Fibroblast of peridontal ligament (primary cell): ENCODE measurements at regions not wholly inside any gene's neighbourhood (a gene's known extent, or its start where the extent isn't known, plus 50 kb on each side); places are given as distances from the start of the nearest gene placed in this dataset.
A peak's percentile ranks its signal among the peaks of the same experiment; 100 is the strongest.

Source experiments
- DNase-seq: peaks from one replicate; pipeline ENCODE4 v3.0.0-alpha.2; 2010; ENCODE audit errors: extremely low read depth

DNA sequence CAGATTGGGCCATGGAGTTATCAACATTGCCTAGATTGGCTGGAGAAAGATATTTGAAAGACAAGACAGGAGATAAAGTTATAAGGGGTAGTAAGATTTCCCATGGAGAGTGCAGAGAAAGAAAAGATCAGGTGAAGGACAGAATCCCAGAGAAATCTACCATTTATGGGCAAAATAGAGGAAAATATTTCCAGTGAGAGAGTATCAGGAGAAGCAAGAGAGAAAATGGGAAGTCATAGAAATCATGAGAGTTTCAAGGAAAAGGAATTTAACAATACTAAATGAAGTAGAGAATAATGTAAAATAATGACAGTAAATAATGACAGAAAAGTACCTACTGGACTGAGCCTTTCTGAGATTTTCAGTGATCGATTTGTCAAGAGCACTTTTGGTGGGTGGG, 447.6 kb upstream of the CHST9 start:
- no peak for DNase-seq

DNA sequence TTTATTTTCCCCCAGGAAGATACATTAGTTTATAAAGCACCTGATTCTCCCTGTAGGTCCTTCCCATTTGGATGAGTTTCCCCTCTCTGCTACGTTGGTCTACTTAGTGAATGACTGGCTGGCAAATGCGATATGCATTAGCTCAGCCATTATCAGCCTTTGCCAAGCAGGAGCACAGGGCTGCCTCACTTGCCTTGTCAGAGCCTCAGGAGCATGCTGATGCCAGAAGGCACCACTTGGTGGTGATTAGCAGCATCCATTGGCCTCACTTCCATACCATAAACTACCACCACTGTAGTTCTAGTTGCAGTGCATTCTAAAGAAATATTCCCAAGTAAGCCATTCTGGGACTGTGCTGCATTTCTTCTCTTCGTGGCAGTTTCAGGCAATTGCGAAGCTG, 442.8 kb upstream of the CHST9 start:
- no peak for DNase-seq

DNA sequence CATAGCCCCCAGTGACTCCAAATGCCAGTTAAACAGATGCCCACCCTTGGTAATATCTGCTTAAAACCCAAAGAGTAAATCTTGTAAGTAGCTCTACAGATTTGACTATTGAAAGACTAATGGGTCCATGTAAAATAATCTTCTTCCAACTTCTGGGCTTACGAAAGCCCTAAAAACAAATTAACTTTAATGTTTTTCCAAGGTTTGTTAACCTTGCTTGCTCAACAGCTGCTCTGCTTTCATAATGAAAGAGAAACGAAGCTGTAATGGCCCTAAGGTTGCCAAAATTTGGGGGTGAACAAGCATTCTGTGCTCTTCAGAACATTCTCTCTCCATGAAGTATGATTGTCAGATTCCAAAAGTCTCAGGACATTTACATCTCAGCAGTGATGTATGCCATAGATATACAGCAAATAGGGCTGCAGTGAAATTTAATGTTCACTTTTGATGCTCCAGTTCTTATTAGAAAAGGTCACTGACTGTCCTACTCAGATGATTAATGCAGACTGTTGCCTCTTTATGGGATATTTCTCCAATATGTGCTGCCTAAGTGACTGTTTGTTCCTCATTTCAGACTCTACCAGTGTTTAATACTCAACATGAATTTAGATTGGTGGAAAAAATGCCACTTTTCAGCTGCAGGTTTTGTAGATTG, 436.3 kb upstream of the CHST9 start:
- no peak for DNase-seq

DNA sequence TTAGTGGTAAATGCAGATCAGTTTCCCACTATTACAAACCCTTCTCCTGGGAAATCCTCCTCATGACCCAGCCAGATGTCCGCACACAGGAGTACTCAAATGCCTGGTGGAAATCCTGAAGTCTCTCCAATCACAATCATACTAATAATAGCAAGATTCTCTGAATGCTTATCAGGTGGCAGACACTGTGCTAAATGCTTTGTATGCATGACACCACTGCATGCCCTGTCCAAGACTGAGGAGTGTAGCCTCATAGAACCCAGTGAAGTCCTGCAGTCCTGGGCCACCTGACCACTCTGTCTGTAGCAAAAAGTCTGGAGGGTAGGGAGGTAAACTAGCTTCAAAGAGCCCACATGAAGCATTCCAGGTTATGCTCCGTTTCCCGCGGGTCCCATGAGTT, 434.8 kb upstream of the CHST9 start:
- DNase-seq: no peak

DNA sequence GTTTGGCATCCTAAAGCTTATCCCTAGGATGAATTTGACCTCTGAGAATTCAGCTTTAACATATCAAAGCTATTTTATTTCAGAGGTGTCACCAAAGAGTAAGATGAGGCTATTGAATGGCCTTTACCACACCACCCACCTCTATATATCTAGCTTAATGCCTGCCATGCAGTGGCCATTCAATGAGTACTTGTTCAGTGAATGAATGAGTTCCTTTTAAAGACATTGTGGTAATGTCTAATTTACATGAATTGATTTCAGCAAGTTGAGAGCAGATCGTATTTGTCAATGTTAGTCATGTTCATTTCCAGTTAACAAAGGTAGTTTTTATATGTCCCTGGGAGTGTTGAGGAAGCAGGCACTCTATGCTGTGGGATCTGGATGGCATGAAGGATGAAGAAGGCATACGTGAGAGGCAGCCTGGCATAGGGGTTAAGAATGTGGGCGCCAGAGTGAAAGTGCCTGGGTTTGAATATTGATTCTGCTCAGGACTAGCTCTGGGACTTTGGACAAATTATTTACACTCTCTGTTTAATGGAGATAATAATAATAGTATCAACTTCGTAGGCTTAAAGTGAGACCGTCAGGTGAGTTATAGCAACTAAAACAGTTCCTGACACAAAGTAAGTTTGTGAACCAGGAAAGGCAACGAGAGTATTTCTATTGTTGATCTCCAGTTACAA, 434.1 kb upstream of the CHST9 start:
- no peak for DNase-seq

DNA sequence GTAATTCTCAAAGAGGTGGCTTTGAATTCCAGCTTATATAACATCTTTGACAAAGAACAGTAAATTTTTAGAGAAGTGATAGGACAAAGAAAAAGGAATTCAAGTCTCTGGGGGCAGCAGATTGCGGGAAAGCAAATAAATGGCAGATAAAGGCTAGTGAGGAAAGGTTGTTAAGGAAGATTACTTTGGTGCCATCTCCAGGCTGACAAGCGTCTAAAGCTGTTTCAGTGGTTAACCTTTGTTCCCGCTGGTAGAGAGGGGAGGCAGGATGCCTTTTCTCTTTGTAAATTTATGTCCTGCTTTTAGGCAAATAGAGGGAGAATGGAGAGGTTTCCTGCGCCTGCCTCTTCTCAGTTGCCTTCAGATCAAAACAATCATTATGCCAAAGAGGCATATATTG, 431.2 kb upstream of the CHST9 start:
- DNase-seq: no peak

DNA sequence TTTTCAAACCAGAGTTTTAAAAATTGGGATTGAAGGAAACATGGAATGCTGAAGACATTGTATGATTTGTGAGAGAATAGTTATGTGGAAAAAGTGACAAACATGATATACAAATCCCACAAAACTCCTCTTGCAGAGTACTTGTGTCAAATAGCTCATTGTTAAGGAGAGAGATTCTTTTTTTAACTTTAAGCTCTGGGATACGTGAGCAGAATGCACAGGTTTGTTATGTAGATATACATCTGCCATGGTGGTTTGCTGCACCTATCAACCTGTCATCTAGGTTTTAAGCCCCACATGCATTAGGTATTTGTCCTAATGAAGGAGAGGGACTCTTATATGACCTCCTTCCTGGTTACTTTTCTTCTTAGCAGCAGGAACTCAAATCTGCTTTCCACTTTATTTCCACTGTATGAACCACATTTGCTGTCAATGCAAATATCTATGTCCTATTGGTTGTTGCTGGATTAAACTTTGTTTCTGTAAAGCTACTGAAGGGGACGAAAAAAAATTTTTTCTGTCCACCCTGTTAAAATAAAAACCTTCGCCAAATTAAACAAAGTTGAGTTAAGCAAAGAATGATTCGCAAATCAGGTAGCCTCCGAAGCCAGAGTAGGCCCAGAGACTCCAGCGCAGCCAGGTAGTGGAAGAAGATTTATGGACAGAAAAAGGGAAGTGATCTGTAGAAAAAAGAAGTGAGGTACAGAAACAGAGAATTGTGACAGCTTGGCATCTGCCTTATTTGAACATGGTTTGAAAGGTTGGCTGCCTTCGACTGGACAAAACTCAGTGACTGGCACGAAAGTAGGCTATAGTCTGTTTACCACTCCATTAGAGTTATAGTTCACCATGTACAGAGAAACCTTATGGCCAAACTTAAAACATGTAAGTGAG, 430.1 kb upstream of the CHST9 start:
- no peak for DNase-seq

DNA sequence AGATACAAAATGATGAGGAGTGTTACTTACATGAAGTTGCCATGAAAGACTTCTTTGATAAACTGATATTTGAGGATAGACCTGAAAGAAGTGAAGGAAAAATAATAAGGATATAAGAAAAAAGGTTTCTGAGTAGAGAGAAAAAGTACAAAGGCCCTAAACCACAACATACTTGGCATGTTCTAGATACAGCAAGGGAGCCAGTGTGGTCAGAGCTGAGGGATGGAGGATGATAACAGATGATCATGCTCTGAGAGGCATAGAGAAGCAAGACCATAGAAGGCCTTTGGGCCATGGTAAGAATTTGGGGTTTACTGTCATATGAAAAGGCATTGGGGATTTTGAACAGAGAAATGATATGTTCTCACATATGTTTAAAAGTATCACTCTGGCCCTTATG, 424.1 kb upstream of the CHST9 start:
- no peak for DNase-seq

DNA sequence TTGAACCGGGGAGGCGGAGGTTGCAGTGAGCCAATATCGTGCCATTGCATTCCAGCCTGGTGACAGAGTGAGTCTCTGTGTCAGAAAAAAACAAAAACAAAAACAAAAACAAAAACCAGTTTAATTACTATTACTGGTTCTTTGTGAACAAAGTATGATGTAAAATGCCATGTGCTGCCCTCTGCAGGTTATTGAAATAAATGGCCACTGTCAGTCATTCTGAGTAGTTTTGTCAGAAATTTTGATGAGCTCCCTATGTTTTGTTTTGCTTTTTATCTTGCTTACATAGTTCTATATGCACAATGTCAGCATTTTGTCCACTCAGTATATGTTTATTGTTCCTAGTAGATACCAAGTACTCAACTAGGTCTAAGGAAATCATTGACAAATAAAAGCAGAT, 423.6 kb upstream of the CHST9 start:
- no peak for DNase-seq

DNA sequence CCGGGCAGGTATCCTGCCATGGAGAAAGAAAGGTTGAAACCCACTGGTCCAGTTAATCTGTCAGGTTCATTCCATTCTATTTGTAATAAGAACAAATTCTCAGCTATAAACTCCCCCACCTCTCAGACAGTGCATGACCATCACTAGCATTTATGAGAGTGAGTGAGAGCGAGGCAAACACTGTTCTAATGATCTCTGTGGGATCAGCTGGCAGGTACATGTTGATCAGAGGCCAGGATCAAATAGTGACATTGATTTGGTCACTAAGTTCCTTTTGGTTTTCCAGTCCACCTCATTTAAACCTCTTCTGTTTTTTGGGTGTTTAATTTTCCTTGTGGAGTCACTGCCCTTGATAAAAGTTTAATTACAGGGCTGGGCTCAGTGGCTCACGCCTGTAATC, 423.1 kb upstream of the CHST9 start:
- no peak for DNase-seq

DNA sequence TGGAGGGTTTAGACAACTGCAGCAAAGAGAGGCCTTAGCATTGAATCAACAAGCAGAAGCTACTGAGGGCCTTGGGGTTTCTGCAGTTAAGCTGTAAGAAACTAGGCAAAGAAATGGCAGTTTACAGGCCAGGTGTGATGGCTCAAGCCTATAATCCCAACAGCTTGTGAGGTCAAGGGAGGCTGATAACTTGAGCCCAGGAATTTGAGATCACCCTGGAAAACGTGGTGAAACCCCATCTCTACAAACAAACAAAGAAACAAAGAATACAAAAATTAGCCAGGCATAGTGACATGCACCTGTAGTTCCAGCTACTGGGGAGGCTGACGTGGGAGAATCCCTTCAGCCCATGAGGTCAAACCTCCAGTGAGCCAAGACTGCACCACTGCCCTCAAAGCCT, 421.6 kb upstream of the CHST9 start:
- DNase-seq: no peak

DNA sequence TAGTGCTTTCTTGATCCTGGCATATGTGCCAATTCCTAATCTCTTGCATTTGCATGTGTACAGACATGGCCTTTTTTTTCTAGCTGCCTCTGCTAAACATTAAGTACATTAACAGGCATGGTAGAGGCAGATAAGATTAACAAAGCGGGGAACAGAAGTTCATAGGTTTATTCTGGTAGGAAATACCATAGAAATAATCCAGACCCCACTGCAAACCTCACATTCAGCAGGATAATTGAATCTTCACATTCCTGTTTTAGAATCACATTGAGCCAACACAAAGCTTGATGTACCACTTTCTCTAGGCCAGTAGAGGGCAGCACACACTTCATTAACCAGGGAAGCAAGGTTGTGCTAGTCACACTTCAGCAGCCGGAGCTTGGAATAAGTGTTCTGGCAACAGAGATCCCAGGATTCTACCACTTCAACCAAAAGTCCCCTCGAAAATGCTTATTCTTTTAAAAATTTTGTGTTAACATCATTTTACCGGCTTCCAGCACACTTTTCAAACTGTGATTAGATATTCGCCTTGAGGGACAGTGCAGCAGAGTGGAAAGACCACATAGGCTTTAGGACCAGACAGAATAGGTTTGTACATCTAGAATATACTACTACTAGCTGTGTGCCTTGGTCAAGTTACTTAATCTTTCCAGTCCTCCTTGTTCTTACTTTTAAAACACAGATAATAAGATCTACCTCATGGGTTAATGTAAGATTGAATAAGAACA, 420.2 kb upstream of the CHST9 start:
- DNase-seq: peak; percentile 75

DNA sequence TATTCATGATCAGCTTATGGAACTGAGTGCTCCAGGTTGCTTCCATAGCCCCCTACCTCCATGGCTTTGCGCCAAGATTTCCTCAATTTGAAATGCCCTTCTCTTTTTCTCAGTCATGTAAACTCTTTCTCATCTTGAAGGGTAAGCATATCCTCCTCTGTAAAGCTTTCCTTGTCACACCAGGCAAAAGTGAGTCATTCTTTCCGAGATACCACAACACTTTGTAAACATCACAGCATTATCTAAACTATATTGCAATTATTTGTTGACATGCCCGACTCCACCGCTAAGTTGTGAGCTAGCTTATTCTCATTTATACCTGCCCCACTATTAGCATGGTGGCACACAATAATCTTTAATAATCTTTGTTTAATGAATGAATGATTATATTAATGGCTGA, 419.5 kb upstream of the CHST9 start:
- peak; percentile 4 for DNase-seq

DNA sequence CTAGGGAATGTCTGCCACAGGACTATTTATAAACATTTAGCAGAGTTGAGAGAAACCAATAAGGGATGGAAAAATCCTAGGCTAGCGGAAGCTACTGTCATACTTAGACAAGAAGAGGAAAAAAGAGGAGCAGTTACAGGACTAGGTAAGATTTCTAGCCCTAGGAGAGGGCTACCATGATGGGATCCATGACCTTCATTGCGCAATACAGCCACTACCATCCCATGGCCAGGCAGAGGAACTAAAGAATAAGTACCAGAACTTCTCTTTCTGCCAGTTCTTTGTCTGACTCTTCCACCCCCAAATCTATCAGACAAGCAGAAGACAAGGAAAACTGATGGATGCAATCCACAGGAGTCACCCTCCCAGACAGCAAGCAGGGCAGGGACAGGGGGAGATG, 417.0 kb upstream of the CHST9 start:
- DNase-seq: no peak

DNA sequence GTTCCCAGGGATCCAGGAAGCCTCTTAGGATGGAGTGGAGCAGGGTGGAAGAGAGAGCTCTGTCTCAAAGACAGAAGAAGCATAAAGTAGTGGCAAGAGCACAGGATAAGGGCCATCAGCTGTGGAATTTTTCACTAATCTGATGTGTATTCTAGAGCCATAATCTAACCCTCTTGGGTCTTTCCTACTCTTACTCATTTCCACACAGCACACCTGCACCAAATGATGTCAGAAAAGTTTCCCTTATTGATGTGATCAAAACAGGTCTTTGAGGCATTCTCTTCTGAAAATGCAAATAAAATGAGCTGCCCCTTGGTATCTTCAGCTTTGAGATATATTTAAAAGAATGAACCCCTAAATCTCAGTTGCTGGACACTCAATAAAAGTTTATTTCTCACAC, 415.1 kb upstream of the CHST9 start:
- no peak for DNase-seq

DNA sequence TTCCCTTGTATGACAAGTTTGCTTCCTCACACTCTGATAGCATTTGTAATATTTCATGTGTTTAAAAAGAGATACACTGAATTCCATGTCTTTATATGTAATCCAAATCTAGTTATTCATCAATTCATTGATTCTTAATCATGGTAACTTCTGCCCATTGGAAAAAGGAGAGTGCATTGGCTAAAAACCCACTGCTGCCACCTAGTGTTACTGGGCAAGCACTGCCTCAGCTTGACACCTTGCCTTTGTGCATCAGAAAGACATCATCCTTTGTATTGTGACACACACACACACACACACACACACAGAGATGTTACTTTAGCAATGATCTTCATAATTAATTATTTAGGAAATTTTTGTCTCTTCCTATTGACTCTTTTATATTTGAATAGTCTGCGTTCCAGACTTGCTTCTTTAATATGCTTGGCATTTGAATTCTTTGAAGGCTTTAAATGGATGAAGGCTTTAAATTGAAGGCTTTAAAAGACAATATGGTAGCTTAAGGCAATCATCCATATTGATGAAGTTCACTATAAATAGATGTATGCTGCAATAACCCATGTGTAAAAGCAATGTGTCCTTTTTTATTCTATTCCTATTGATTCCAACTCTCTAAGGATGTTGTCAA, 414.2 kb upstream of the CHST9 start:
- peak; percentile 40 for DNase-seq

DNA sequence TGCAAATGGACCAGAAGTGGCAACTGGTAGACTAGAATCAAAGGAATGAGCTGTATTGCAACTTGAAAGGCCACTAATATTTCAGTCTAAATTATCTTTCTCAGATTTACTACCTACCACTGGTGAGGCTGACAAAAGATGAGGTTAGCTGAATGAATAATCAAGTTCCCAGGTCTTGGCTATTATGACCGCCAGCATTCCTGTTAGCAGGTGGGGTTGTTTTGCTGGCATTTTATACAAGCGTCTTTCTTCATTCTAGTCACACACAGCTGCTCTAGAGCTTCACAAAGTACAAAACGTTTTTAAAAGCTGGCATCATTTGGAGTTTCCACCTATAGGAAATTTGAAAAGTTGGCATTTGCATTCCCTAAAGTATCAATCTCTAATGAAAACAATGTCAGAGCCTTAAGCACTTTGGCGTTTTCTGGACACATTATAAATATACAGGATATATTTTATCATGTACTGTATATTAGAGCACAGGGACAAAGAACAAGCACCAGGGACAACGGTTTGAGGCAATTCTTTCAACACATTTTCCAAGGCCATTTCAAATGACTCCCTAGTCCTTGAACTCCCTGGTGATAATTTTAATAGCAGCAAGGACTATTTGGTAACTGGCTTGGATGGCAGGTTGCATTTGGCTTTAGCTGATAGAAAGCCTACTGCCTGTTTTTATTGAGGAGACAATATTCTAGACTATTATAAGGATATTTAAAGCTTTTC, 410.2 kb upstream of the CHST9 start:
- no peak for DNase-seq

DNA sequence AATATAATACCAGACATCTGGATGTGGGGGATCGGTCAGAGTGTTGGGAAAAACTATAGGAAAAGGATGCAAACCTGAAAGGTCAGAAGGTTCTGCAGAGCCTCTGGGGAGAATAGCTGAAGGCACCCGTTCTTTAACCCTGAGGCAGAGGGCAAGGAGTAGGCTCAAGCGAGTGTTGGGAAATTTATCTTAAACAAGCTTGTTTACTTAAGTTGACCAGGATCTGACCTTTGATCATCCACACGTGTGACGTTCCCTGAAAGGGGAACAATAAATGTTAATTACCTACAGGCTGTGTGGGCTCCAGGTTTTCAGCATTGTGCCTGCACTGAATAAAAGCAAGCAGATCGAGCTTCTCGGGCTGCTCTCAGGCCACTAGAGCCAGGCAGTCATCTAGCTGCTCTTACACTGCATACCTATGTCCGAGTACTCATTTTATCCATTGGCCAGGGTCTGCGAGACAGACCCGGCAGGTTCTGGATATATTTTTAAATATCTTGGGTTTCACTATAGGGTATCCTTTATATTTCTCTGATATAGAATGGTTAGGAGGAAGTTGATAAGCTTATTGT, 400.6 kb upstream of the CHST9 start:
- DNase-seq: no peak

DNA sequence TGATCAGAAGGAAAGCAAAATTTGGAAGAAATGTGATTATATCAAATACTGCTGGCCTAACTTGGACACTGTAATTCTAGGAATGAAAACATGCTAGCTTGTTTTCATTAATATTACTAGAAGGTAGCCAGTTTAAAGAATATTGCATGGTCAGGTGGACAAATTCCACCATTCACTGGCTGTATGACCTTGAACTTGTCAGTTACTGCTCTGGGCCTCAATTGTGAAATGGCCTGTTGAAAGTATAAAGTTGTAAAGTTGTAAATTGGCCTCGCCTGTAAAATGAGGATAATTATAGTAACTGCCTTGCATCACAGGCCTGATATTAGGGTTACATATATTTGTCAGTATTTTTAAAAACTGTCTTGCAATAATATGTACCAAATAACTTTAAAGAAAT, 398.4 kb upstream of the CHST9 start:
- no peak for DNase-seq

DNA sequence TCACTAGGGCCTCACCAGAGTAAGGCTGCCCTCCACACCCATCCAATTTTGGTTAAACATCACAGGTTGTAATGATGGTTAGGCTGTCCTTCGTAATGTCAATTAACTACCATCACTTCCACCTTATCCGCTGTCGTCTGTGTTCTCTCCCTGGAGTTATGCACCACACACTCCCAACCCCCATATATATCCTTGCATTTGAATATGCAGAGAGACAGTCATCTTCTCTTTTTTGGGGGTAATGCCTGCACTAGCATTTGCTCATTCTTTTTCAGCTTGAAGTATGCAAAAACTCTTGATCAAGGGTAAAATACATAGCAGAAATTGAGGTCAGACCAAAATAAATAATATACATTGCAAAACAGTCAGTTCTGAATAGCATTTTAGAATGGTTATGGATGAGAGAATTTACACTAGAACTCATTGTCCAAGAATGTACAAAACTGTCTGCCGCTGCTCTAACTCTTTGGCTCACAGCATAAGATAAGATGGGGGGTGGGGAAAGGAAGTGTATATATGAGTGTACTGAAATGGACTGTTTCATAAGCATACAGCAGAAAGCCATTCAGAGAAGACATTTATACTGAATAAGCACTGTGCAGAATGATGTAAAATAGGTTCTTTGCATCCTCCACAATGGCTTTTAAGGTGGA, 397.8 kb upstream of the CHST9 start:
- no peak for DNase-seq
